Prostate gland (tissue), 2 donors: ENCODE measurements at regions not wholly inside any gene's neighbourhood (a gene's known extent, or its start where the extent isn't known, plus 50 kb on each side); places are given as distances from the start of the nearest gene placed in this dataset.

Experiments
- POLR2A ChIP-seq: fragments of 450-650 bp; IDR thresholded peaks from one replicate; pipeline ENCODE4 v1.6.1; 2016; ENCODE audit warnings: antibody characterized with exemption, mild to moderate bottlenecking
- TF ChIP-seq, protein P1 (sequence below), 4 experiments: fragments of 200-600 bp in 2 of 4; fragments of 450-650 bp in 2 of 4; sonication (generic) in 2 of 4; IDR thresholded peaks; 1 replicate in 3 of 4; 2 replicates in 1 of 4; pipeline ENCODE4 v1.5.1; 2016 to 2019; ENCODE audit warnings: antibody characterized with exemption in 4 of 4, mild to moderate bottlenecking in 2 of 4, moderate library complexity in 2 of 4

DNA sequence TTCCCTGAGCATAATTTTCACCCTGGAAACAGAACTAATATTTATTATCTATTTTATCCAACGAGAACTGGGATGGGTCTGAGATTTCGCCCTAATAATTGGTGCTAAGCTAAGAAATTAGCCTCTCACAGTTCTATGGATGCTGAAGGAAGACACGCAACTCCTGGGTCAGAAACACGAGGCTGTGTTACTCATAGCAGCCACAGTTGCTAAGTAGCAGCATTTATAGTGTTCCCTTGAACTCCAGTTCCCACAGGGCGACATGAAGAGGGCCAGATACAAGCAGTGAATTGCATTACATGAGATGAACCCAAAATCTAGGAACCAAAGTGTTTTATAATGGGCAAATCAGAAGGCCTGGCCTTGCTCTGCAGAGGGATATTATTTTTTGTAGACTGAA lies 109.8 kb upstream of the AGR3 start:
- TF ChIP-seq, protein P1, sequence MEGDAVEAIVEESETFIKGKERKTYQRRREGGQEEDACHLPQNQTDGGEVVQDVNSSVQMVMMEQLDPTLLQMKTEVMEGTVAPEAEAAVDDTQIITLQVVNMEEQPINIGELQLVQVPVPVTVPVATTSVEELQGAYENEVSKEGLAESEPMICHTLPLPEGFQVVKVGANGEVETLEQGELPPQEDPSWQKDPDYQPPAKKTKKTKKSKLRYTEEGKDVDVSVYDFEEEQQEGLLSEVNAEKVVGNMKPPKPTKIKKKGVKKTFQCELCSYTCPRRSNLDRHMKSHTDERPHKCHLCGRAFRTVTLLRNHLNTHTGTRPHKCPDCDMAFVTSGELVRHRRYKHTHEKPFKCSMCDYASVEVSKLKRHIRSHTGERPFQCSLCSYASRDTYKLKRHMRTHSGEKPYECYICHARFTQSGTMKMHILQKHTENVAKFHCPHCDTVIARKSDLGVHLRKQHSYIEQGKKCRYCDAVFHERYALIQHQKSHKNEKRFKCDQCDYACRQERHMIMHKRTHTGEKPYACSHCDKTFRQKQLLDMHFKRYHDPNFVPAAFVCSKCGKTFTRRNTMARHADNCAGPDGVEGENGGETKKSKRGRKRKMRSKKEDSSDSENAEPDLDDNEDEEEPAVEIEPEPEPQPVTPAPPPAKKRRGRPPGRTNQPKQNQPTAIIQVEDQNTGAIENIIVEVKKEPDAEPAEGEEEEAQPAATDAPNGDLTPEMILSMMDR (IDR thresholded peaks at IDR 0.05), result no peak
- TF ChIP-seq POLR2A, result no peak
